SK-N-SH (cell line): ENCODE measurements at regions not wholly inside any gene's neighbourhood (a gene's known extent, or its start where the extent isn't known, plus 50 kb on each side); places are given as distances from the start of the nearest gene placed in this dataset.

ENCODE experiments used
- EP300 ChIP-seq, 2 experiments: IDR thresholded peaks; 2 replicates each; pipeline versions ENCODE4 v1.4.0 to v1.6.1; 2012; ENCODE audit warnings: borderline replicate concordance in 1 of 2, low read depth in 1 of 2, low read length in 1 of 2
- EZH2phosphoT487 ChIP-seq: fragments of 200-600 bp; sonication (generic); IDR thresholded peaks from 2 replicates; pipeline ENCODE4 v1.6.1; 2017; ENCODE audit warnings: low read depth, mixed run types, mild to moderate bottlenecking, antibody characterized with exemption, moderate library complexity, borderline replicate concordance
- GABPA ChIP-seq: IDR thresholded peaks from 2 replicates; pipeline ENCODE4 v1.4.0; 2012; ENCODE audit warnings: low read depth, mild to moderate bottlenecking
- NRF1 ChIP-seq: IDR thresholded peaks from 2 replicates; pipeline ENCODE4 v1.6.1; 2012; ENCODE audit warnings: low read depth, mild to moderate bottlenecking, low read length
- SMC3 ChIP-seq: IDR thresholded peaks from 2 replicates; pipeline ENCODE4 v1.6.1; 2012; ENCODE audit warnings: low read depth, low read length, improper control_type of control experiment
- USF2 ChIP-seq: fragments of 150-350 bp; IDR thresholded peaks from 2 replicates; pipeline ENCODE4 v1.6.1; 2017; ENCODE audit warnings: antibody characterized with exemption, low read length, low read depth, borderline replicate concordance
- YY1 ChIP-seq: IDR thresholded peaks from 2 replicates; pipeline ENCODE4 v1.4.0; 2012; ENCODE audit warnings: low read depth, mild to moderate bottlenecking
- TF ChIP-seq, protein P1 (sequence below): fragments of 200-600 bp; sonication (generic); IDR thresholded peaks from 2 replicates; pipeline ENCODE4 v1.6.1; 2017; ENCODE audit warnings: antibody characterized with exemption, mild to moderate bottlenecking, moderate library complexity
- TF ChIP-seq, protein P2 (sequence below): IDR thresholded peaks from 2 replicates; pipeline ENCODE4 v1.6.1; 2012; ENCODE audit warnings: mild to moderate bottlenecking, low read depth, low read length, moderate library complexity

GRCh38 chr20:52019313-52019712 lies 172.3 kb downstream of the ZFP64 start:
- TF ChIP-seq, protein P1, sequence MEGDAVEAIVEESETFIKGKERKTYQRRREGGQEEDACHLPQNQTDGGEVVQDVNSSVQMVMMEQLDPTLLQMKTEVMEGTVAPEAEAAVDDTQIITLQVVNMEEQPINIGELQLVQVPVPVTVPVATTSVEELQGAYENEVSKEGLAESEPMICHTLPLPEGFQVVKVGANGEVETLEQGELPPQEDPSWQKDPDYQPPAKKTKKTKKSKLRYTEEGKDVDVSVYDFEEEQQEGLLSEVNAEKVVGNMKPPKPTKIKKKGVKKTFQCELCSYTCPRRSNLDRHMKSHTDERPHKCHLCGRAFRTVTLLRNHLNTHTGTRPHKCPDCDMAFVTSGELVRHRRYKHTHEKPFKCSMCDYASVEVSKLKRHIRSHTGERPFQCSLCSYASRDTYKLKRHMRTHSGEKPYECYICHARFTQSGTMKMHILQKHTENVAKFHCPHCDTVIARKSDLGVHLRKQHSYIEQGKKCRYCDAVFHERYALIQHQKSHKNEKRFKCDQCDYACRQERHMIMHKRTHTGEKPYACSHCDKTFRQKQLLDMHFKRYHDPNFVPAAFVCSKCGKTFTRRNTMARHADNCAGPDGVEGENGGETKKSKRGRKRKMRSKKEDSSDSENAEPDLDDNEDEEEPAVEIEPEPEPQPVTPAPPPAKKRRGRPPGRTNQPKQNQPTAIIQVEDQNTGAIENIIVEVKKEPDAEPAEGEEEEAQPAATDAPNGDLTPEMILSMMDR, result no peak
- TF ChIP-seq EZH2phosphoT487, result no peak
- TF ChIP-seq YY1, result no peak
- TF ChIP-seq EP300 (IDR thresholded peaks at IDR 0.05; ENCODE audit: borderline replicate concordance in 1 of 2, low read depth in 1 of 2, low read length in 1 of 2), result no peak
- TF ChIP-seq GABPA, result no peak
- TF ChIP-seq USF2, result no peak
- TF ChIP-seq SMC3, result no peak
- TF ChIP-seq NRF1, result no peak
- TF ChIP-seq, protein P2, sequence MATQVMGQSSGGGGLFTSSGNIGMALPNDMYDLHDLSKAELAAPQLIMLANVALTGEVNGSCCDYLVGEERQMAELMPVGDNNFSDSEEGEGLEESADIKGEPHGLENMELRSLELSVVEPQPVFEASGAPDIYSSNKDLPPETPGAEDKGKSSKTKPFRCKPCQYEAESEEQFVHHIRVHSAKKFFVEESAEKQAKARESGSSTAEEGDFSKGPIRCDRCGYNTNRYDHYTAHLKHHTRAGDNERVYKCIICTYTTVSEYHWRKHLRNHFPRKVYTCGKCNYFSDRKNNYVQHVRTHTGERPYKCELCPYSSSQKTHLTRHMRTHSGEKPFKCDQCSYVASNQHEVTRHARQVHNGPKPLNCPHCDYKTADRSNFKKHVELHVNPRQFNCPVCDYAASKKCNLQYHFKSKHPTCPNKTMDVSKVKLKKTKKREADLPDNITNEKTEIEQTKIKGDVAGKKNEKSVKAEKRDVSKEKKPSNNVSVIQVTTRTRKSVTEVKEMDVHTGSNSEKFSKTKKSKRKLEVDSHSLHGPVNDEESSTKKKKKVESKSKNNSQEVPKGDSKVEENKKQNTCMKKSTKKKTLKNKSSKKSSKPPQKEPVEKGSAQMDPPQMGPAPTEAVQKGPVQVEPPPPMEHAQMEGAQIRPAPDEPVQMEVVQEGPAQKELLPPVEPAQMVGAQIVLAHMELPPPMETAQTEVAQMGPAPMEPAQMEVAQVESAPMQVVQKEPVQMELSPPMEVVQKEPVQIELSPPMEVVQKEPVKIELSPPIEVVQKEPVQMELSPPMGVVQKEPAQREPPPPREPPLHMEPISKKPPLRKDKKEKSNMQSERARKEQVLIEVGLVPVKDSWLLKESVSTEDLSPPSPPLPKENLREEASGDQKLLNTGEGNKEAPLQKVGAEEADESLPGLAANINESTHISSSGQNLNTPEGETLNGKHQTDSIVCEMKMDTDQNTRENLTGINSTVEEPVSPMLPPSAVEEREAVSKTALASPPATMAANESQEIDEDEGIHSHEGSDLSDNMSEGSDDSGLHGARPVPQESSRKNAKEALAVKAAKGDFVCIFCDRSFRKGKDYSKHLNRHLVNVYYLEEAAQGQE, result no peak
